HG02852 (cell line): ENCODE measurements at regions not wholly inside any gene's neighbourhood (a gene's known extent, or its start where the extent isn't known, plus 50 kb on each side); places are given as distances from the start of the nearest gene placed in this dataset.

Experiments used
- ATAC-seq: cut with Tn5 transposase; IDR thresholded peaks from one replicate; pipeline ENCODE4 v1.9.1; 2021; ENCODE audit warnings: mild to moderate bottlenecking, moderate library complexity; ENCODE audit not compliant: unreplicated experiment

DNA sequence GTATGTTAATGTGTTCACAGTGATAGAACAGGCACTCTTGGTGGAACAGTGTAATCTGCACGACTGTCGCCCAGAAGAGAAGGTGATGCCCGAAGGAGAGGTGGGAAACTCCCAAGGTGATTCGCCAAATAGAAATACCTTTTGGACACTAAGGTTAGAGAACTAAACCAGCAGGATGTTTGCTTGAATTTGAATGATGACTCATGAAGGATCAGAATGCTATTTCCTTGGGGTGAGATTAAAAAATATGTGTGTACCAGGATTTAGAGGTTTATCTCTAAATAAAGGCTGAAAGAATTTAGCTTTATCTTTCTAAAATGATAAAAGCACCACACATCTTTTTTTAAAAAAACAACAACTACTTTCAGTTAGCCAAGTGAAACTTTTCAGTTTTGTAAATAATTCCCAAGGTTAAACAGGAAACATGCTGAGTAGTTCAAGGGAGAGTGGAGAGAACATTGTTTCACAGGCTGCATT lies 297.4 kb upstream of the TAS2R1 start:
- no peak for ATAC-seq

GRCh38 chr5:9927106-9927505 lies 297.0 kb upstream of the TAS2R1 start:
- ATAC-seq, result no peak

DNA sequence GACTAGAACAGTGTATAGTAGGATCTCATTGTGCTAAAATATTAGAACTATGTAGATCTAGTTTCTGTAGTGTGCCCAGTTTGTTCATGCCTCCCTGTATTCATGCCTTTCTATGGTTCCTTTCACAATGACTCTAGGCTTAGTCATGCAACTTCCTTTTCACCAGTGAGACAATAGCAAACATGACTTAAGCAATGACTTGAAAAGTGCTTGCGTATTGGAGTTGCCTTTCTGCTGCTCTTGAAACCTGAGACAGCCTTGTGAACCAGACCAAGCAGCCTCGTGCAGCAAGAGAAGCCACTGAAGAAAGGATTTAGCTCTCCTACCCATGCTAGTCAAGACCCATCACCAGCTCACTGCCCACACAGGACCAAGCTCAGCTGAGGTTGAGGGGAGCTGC lies 294.5 kb upstream of the TAS2R1 start:
- ATAC-seq, result peak; percentile 87

DNA sequence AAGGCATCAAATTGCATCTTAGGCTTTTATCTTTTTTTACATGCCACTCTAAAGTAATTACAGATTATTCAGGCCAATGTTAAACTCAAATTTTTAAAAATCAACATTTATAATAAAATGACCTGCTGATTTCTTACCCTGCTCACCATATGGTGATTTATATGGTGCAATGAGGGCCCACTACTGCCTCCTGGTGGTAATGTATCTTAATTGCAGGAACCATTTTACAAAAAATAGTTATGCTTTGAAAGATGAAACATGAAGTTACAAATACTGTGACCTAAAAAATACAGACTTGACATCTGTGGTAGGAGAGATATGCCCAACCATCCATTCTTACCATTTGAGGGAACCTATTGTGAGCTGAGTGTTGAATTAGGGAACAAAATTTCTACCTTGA lies 292.6 kb upstream of the TAS2R1 start:
- no peak for ATAC-seq

DNA sequence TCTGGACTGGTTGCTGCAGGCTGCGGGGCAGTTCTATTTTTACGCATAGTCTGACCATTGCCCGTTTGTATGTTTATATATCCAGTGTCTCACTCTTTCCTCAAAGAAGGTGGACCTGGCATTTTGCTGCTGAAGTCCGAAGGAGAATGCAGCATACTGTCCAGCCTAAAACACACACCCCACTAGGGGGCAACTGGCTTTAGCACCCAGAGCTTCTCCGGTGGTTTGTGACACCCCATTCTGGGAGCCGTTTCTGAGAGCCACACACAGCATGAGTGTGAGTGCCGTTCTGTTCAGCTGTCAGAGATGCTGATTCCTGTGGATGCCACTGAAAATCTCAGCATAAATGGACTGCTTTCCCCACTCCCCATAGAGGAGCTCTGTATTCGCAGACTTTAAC lies 290.5 kb upstream of the TAS2R1 start:
- ATAC-seq, result no peak

GRCh38 chr5:9919306-9920030 lies 289.3 kb upstream of the TAS2R1 start:
- no peak for ATAC-seq

DNA sequence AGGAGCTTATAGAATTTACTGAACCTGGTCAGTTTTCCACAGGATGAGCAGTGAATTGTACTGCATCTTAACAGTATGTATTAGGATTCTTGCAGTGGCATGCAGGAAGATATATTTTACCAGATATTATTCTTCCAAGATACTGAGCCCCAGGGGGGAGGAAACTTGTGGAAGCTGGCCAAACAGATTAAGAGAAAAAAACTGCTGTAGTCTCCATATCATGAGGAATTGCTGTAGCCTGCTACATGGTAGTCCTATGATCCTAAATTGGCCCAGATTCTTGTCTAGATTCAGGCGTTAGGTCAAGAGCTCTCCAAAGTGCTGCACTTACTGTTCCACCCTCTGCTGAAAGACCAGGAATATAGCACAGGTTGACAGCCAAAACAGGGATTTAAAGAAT lies 275.5 kb upstream of the TAS2R1 start:
- no peak for ATAC-seq

DNA sequence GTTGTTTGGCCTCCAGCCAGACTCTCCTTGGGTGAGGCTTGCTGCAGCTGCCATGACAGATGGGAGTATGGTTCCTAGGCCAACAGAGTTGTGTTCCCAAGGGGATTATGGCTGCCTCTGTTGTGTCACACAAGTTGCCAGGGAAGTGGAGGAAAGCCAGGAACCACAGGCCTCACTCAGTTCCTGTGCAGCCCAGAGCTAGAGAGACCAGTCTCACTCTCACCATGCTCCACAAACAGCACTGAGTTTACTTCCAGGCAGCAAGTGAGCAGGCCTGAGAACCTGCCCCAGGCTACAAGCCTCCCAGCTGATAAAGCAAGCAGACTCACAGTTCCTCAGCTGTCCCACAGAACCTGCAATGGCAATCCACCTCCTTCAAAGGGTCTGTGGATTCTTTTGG lies 273.6 kb upstream of the TAS2R1 start:
- no peak for ATAC-seq

GRCh38 chr5:9898319-9898718 lies 268.2 kb upstream of the TAS2R1 start:
- no peak for ATAC-seq

GRCh38 chr5:9895302-9895645 lies 265.1 kb upstream of the TAS2R1 start:
- ATAC-seq, result no peak

GRCh38 chr5:9894571-9895301 lies 264.6 kb upstream of the TAS2R1 start:
- no peak for ATAC-seq

DNA sequence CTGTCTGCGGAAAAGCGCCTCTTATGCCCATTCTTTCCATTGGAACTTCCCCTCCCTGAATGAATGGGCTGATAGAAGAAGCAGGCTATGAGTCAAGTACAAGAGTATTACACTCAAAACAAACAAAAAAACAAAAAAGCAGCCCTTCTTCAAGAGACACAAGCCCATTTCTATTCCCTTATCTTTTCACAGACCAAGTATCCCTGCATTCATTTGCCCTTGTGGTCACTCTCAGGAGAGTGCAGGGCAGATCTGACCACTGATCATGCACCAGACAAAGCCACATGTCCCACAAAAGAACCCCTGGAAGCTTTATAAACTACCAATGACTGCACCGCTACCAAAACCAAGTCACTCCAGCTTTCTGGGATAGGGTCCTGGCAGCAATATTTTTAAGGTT lies 262.5 kb upstream of the TAS2R1 start:
- ATAC-seq, result no peak

GRCh38 chr5:9889511-9889910 lies 259.4 kb upstream of the TAS2R1 start:
- ATAC-seq, result no peak

- no peak for ATAC-seq
Measured at GRCh38 chr5:9888501-9888901, 258.4 kb upstream of the TAS2R1 start.

- no peak for ATAC-seq
Measured at GRCh38 chr5:9885164-9885563, 255.0 kb upstream of the TAS2R1 start.

- no peak for ATAC-seq
Measured at GRCh38 chr5:9878206-9878605, 248.1 kb upstream of the TAS2R1 start.

- ATAC-seq, result no peak
Measured at GRCh38 chr5:9877488-9877887, 247.3 kb upstream of the TAS2R1 start.

- no peak for ATAC-seq
Measured at GRCh38 chr5:9876451-9876850, 246.3 kb upstream of the TAS2R1 start.

DNA sequence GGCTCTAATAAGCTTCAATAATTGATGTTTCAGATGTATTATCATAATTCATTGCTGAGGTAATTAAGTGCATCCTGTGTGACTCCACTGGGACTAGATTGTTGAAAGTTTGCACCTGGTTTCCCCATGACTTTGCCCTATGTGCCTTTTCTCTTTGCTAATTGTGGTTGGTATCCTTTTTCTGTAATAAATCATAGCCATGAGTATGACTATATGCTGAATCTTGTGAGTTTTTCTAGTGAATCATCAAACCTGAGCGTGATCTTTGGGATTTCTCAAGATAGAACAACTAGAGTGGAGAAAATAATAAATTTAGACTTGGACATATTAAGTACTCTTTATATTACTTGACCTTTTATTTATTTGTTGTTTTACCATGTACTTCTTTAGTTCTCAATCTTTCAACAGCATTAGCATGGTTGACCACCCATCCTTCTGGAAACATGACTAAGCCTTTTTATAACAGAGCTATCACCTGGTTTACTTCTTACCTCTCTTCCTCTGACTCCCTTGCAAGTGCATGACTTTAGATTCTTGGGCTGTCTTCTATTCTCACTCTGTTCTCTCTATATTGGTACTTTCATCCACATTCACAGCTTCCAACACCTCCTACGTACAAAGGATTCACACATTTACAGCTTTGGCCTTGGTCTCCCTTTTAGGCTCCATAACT lies 239.6 kb upstream of the TAS2R1 start:
- ATAC-seq, result no peak

DNA sequence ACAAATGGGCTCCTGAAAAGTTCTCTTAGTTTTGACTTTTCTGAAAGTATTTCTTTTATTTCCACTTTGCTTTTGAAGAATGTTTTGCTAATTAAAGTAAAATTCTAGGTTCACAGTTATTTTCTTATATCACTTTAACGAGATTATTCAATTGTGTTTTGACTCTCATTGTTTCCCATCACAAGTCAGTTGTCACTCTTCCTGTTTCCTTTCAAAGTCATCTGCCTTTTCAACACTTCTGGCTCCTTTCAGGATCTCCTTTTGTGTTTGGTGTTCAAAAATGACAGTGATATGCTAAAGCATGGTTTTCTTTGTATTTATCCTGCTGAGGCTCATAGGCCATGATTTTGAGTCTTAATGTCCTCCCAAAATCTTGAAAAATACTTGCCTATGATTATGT lies 235.4 kb upstream of the TAS2R1 start:
- ATAC-seq, result no peak

DNA sequence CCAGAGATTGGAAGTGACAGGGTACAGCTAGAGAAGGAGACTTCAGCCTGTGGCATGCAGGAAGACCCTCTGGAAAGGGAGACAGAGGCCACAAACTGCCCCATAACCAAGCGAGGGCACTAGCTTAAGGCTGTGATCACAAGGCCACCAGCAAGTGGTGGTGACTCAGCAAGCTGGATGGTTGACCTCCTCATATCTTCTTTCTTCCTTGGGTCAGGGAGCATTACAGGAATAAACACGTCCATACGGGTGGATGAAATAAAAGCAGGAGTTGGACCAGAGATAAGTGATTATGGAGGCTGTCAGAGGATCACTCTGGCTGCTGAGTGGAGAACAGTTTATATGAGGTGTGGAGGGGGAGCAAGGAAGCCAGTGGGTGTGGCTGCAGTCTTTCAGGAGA lies 234.6 kb upstream of the TAS2R1 start:
- no peak for ATAC-seq

DNA sequence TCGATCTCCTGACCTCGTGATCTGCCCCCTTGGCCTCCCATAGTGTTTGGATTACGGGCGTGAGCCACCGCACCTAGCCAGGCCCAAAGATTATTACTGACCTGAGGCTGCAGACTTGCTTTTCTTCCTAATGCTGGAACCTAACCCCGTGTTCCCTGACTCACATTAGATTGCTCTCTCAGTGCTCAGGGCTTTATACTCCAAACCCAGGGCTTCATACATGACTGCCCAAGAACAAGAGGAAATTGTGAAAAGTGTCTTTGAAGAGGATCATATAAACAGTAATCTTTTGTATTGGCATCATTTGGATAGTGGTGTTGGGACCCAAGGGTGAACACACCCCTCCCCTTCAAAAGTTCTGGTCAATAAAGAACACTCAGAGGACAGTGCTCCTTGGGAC lies 233.3 kb upstream of the TAS2R1 start:
- ATAC-seq, result no peak
